ENCODE measurements at regions not wholly inside any gene's neighbourhood (a gene's known extent, or its start where the extent isn't known, plus 50 kb on each side); places are given as distances from the start of the nearest gene placed in this dataset.

DNA sequence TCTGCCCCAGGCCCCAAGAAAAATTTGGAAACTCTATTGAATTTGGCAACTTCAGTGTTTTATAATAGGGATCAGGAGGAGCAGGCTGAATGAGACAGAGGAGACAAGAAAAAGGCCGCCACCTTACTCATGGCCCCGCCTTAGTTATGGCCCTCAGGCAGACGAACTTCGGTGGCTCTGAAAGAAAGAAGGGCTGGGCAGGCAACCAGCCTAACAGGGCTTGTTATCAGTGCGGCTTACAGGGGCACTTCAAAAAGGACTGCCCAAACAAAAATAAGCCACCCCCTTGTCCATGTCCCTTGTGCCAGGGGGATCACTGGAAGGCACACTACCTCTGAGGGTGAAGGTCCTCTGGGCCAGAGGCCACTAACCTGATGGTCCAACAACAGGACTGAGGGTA lies 146.3 kb upstream of the ATF7IP start:
- no peak for TF ChIP-seq EZH2 (IDR thresholded peaks at IDR 0.05; ENCODE audit: low read length, unreplicated experiment)
- TF ChIP-seq, protein P1, sequence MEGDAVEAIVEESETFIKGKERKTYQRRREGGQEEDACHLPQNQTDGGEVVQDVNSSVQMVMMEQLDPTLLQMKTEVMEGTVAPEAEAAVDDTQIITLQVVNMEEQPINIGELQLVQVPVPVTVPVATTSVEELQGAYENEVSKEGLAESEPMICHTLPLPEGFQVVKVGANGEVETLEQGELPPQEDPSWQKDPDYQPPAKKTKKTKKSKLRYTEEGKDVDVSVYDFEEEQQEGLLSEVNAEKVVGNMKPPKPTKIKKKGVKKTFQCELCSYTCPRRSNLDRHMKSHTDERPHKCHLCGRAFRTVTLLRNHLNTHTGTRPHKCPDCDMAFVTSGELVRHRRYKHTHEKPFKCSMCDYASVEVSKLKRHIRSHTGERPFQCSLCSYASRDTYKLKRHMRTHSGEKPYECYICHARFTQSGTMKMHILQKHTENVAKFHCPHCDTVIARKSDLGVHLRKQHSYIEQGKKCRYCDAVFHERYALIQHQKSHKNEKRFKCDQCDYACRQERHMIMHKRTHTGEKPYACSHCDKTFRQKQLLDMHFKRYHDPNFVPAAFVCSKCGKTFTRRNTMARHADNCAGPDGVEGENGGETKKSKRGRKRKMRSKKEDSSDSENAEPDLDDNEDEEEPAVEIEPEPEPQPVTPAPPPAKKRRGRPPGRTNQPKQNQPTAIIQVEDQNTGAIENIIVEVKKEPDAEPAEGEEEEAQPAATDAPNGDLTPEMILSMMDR (conservative IDR thresholded peaks at IDR 0.05; ENCODE audit: low read depth, low read length): no peak
- no peak for TF ChIP-seq EZH2phosphoT487 (IDR thresholded peaks at IDR 0.05; ENCODE audit: borderline replicate concordance, low read length)
